SK-N-SH (cell line): ENCODE measurements at regions not wholly inside any gene's neighbourhood (a gene's known extent, or its start where the extent isn't known, plus 50 kb on each side); places are given as distances from the start of the nearest gene placed in this dataset.

Experiments used
- CTCF ChIA-PET: fragments of 300-600, 350-600 bp; formaldehyde crosslinking; extraction: SDS; loops from one replicate; lab custom pipeline; 2021; lab: Yijun Ruan, JAX
- POLR2A ChIA-PET: fragments of 350-600 bp; sonication (Branson Sonifier 250); formaldehyde crosslinking; extraction: SDS; loops from one replicate; lab custom pipeline; 2020; ENCODE audit warnings: antibody characterized with exemption, inconsistent platforms; lab: Yijun Ruan, JAX
- DNase-seq: peaks from one replicate; pipeline ENCODE4 v3.0.0; 2012
- H2AFZ ChIP-seq: fragments of 200-600 bp; sonication (generic); 2 replicates; pipeline ENCODE4 v1.8.1; 2016; ENCODE audit warnings: antibody characterized with exemption, mild to moderate bottlenecking, low read depth
- H3F3A ChIP-seq: fragments of 200-600 bp; sonication (generic); replicated peaks from 2 replicates; pipeline ENCODE3; 2016; ENCODE audit warnings: antibody characterized with exemption, mild to moderate bottlenecking; ENCODE audit not compliant: insufficient read depth
- H3K27ac ChIP-seq, 2 experiments: fragments of 200-500 bp in 1 of 2; fragments of 200-600 bp in 1 of 2; sonication (Bioruptor generic) in 1 of 2; sonication (generic), shearing (Covaris generic) in 1 of 2; 2 replicates each; pipeline versions ENCODE4 v1.5.1 to v1.6.1; 2014 to 2016; ENCODE audit warnings: low read depth in 2 of 2, inconsistent platforms in 1 of 2, low read length in 1 of 2, mild to moderate bottlenecking in 1 of 2, mixed read lengths in 1 of 2
- H3K27me3 ChIP-seq: fragments of 200-600 bp; sonication (generic), shearing (Covaris generic); 2 replicates; pipeline ENCODE4 v1.6.1; 2016; ENCODE audit warnings: mixed run types; ENCODE audit not compliant: insufficient read depth
- H3K36me3 ChIP-seq, 2 experiments: fragments of 200-500 bp in 1 of 2; fragments of 200-600 bp in 1 of 2; sonication (Bioruptor generic) in 1 of 2; sonication (generic) in 1 of 2; replicated peaks in 1 of 2; 2 replicates each; pipeline versions ENCODE3 to v1.5.1; 2014 to 2016; ENCODE audit warnings: low read length in 1 of 2, mild to moderate bottlenecking in 1 of 2; ENCODE audit not compliant: insufficient read depth in 2 of 2, control insufficient read depth in 1 of 2
- H3K4me1 ChIP-seq, 2 experiments: fragments of 200-500 bp in 1 of 2; fragments of 200-600 bp in 1 of 2; sonication (Bioruptor generic) in 1 of 2; sonication (generic), shearing (Covaris generic) in 1 of 2; 2 replicates each; pipeline versions ENCODE4 v1.5.1 to v1.6.1; 2014 to 2016; ENCODE audit warnings: low read depth in 1 of 2, low read length in 1 of 2, mixed run types in 1 of 2; ENCODE audit not compliant: insufficient read depth in 2 of 2, control insufficient read depth in 1 of 2
- H3K4me2 ChIP-seq: fragments of 200-600 bp; sonication (generic), shearing (Covaris generic); 2 replicates; pipeline ENCODE4 v1.6.1; 2017; ENCODE audit warnings: mixed run types
- H3K4me3 ChIP-seq, 2 experiments: fragments of 200-500 bp in 1 of 2; fragments of 200-600 bp in 1 of 2; sonication (Bioruptor generic) in 1 of 2; sonication (generic), shearing (Covaris generic) in 1 of 2; 2 replicates each; pipeline versions ENCODE4 v1.5.1 to v1.8.1; 2014 to 2016; ENCODE audit warnings: low read depth in 2 of 2, inconsistent platforms in 1 of 2, low read length in 1 of 2, mild to moderate bottlenecking in 1 of 2, mixed read lengths in 1 of 2, moderate library complexity in 1 of 2
- H3K79me2 ChIP-seq: fragments of 200-600 bp; sonication (generic); 2 replicates; pipeline ENCODE4 v1.8.1; 2017; ENCODE audit warnings: mild to moderate bottlenecking; ENCODE audit not compliant: insufficient read depth
- H3K9ac ChIP-seq: fragments of 200-600 bp; sonication (generic); 2 replicates; pipeline ENCODE4 v1.6.1; 2017; ENCODE audit warnings: mixed run types
- H3K9me2 ChIP-seq: fragments of 200-600 bp; sonication (generic); 2 replicates; pipeline ENCODE4 v1.6.1; 2017; ENCODE audit warnings: mixed run types
- H3K9me3 ChIP-seq: fragments of 200-600 bp; sonication (generic); 2 replicates; pipeline ENCODE4 v1.6.1; 2017; ENCODE audit warnings: mixed run types, mild to moderate bottlenecking, moderate library complexity
- H4K20me1 ChIP-seq: fragments of 200-600 bp; sonication (generic); 2 replicates; pipeline ENCODE4 v1.6.1; 2017; ENCODE audit warnings: mild to moderate bottlenecking, mixed run types; ENCODE audit not compliant: insufficient read depth
- CHD2 ChIP-seq: fragments of 150-350 bp; IDR thresholded peaks from 2 replicates; pipeline ENCODE4 v1.6.1; 2018; ENCODE audit warnings: low read length; ENCODE audit not compliant: partially characterized antibody
- CTCF ChIP-seq: fragments of 200-600 bp; sonication (generic); IDR thresholded peaks from 2 replicates; pipeline ENCODE4 v1.6.1; 2017; ENCODE audit warnings: antibody characterized with exemption, mild to moderate bottlenecking, moderate library complexity
- ELF1 ChIP-seq: IDR thresholded peaks from 2 replicates; pipeline ENCODE4 v1.4.0; 2012
- EZH2phosphoT487 ChIP-seq: fragments of 200-600 bp; sonication (generic); IDR thresholded peaks from 2 replicates; pipeline ENCODE4 v1.6.1; 2017; ENCODE audit warnings: low read depth, mixed run types, mild to moderate bottlenecking, antibody characterized with exemption, moderate library complexity, borderline replicate concordance
- FOSL2 ChIP-seq: IDR thresholded peaks from 2 replicates; pipeline ENCODE4 v1.4.0; 2012; ENCODE audit warnings: low read depth, mild to moderate bottlenecking, moderate library complexity, borderline replicate concordance
- FOXJ3 ChIP-seq: sonication (generic); formaldehyde crosslinking; IDR thresholded peaks from 2 replicates; pipeline ENCODE4 v1.5.1; 2020; ENCODE audit warnings: mild to moderate bottlenecking, missing genetic modification reagents
- GABPA ChIP-seq: IDR thresholded peaks from 2 replicates; pipeline ENCODE4 v1.4.0; 2012; ENCODE audit warnings: low read depth, mild to moderate bottlenecking
- GATA2 ChIP-seq: sonication (generic); formaldehyde crosslinking; IDR thresholded peaks from 2 replicates; pipeline ENCODE4 v1.5.0; 2020; ENCODE audit warnings: mild to moderate bottlenecking, missing genetic modification reagents
- MXI1 ChIP-seq: IDR thresholded peaks from 2 replicates; pipeline ENCODE4 v1.6.1; 2012; ENCODE audit warnings: mild to moderate bottlenecking, low read depth, low read length, improper control_type of control experiment
- PBX3 ChIP-seq: IDR thresholded peaks from 2 replicates; pipeline ENCODE4; 2012
- POLR2AphosphoS5 ChIP-seq: IDR thresholded peaks from 2 replicates; pipeline ENCODE4 v1.6.1; 2012; ENCODE audit warnings: low read depth, low read length
- RAD21 ChIP-seq: IDR thresholded peaks from 2 replicates; pipeline ENCODE4 v1.6.1; 2012; ENCODE audit warnings: mild to moderate bottlenecking, low read length
- RFX5 ChIP-seq: IDR thresholded peaks from 2 replicates; pipeline ENCODE4 v1.6.1; 2012; ENCODE audit warnings: mild to moderate bottlenecking, improper control_type of control experiment, low read length
- RXRA ChIP-seq: IDR thresholded peaks from 2 replicates; pipeline ENCODE4 v1.4.0; 2012; ENCODE audit warnings: low read depth, mild to moderate bottlenecking, borderline replicate concordance
- SMC3 ChIP-seq: IDR thresholded peaks from 2 replicates; pipeline ENCODE4 v1.6.1; 2012; ENCODE audit warnings: low read depth, low read length, improper control_type of control experiment
- TAF1 ChIP-seq: IDR thresholded peaks from 2 replicates; pipeline ENCODE4 v1.6.1; 2012; ENCODE audit warnings: low read depth, mild to moderate bottlenecking, low read length, moderate library complexity, borderline replicate concordance
- YY1 ChIP-seq: IDR thresholded peaks from 2 replicates; pipeline ENCODE4 v1.4.0; 2012; ENCODE audit warnings: low read depth, mild to moderate bottlenecking
- WGBS: methylation state at CpG from one replicate; pipeline ENCODE4 v1.1.6; 2017; ENCODE audit warnings: low lambda C conversion rate; 5-methylcytosine and 5-hydroxymethylcytosine counted together
- TF ChIP-seq, protein P1 (sequence below): IDR thresholded peaks from 2 replicates; pipeline ENCODE4 v1.4.0; 2012; ENCODE audit warnings: low read depth, borderline replicate concordance
- TF ChIP-seq, protein P2 (sequence below): IDR thresholded peaks from 2 replicates; pipeline ENCODE4 v1.4.0; 2012; ENCODE audit warnings: low read depth

DNA sequence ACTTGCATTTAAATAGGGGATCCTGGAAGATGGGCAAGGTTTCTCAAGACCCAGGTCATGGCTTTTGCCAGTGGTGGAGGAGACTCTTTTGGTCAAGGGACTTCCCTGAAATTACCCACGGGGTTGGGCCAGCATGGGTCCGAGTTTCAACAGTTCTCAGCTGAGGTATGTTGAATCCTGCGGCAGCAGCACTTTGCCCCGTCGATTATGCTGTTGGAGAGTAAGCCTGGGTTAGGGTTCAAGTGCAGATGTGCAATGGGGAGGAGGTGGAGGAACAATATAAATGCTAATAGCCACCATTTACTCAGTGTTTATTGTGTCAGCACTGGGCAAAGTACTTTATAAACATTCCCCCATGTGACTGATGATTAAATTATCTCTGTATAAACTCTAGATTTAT, 96.0 kb upstream of the GATA6 start:
- Histone ChIP-seq H3K4me3 (no peak overlapping the region), H3K36me3 (no peaks in the 10 kb centered on the region), H3K9me2 (no peaks in the 10 kb centered on the region), H3K79me2 (no peaks in the 10 kb centered on the region), H4K20me1 (no peaks in the 10 kb centered on the region), H3K4me2 (no peak overlapping the region), H3F3A (no peaks in the 10 kb centered on the region)
- TF ChIP-seq TAF1: no peak
- TF ChIP-seq RAD21: no peak
- TF ChIP-seq GABPA: no peak
- TF ChIP-seq, protein P1, sequence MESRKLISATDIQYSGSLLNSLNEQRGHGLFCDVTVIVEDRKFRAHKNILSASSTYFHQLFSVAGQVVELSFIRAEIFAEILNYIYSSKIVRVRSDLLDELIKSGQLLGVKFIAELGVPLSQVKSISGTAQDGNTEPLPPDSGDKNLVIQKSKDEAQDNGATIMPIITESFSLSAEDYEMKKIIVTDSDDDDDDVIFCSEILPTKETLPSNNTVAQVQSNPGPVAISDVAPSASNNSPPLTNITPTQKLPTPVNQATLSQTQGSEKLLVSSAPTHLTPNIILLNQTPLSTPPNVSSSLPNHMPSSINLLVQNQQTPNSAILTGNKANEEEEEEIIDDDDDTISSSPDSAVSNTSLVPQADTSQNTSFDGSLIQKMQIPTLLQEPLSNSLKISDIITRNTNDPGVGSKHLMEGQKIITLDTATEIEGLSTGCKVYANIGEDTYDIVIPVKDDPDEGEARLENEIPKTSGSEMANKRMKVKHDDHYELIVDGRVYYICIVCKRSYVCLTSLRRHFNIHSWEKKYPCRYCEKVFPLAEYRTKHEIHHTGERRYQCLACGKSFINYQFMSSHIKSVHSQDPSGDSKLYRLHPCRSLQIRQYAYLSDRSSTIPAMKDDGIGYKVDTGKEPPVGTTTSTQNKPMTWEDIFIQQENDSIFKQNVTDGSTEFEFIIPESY: no peak
- no peak for TF ChIP-seq SMC3
- TF ChIP-seq MXI1: no peak
- no peak for TF ChIP-seq POLR2AphosphoS5
- TF ChIP-seq EZH2phosphoT487: no peak
- TF ChIP-seq RXRA: no peak
- no peak for TF ChIP-seq CHD2
- no peak for TF ChIP-seq FOSL2
- TF ChIP-seq CTCF: no peak
- no peak for TF ChIP-seq FOXJ3 (CRISPR knock-in tag)
- TF ChIP-seq GATA2 (CRISPR knock-in tag): no peak
- TF ChIP-seq ELF1: no peak
- TF ChIP-seq PBX3: no peak
- no peak for TF ChIP-seq RFX5
- no peak for TF ChIP-seq YY1
- TF ChIP-seq, protein P2, sequence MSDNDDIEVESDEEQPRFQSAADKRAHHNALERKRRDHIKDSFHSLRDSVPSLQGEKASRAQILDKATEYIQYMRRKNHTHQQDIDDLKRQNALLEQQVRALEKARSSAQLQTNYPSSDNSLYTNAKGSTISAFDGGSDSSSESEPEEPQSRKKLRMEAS: no peak
- TF ChIP-seq, all 33 proteins: peak for 0
- CTCF ChIA-PET: no interaction called here
- DNase-seq: no peak
- Histone ChIP-seq H3K27ac (no peak overlapping the region), H3K9ac (no peak overlapping the region), H3K27me3 (0 out of 2 replicates have a peak, but pooled peaks cover 12% of the 10 kb centered on the region), H2AFZ (no peak overlapping the region), H3K4me1 (no peaks in the 10 kb centered on the region), H3K9me3 (no peaks in the 10 kb centered on the region)
- 15% methylated on average over 5 of the region's 5 CpGs for WGBS
- POLR2A ChIA-PET: no interaction called here
